ENCODE measurements at regions not wholly inside any gene's neighbourhood (a gene's known extent, or its start where the extent isn't known, plus 50 kb on each side); places are given as distances from the start of the nearest gene placed in this dataset.

GRCh38 chr15:70198441-70199123 is 100.9 kb upstream of the TLE3 start:
- Histone ChIP-seq H3K4ac (ENCODE audit: low read depth, low read length) (no peak overlapping the region), H3K4me2 (ENCODE audit: low read depth, low read length) (no peak overlapping the region), H3K9ac (ENCODE audit: low read depth, low read length) (no peak overlapping the region), H3K27ac (ENCODE audit: insufficient read depth, low read length) (no peak overlapping the region), H2BK20ac (ENCODE audit: low read depth, low read length) (no peak overlapping the region), H3K4me1 (ENCODE audit: control insufficient read depth, insufficient read depth, low read length) (peaks cover 14% of the 10 kb centered on the region), H3K9me3 (ENCODE audit: control insufficient read depth, insufficient read depth, low read length) (no peaks in the 10 kb centered on the region), H3K56ac (ENCODE audit: extremely low read depth, insufficient read depth, low read length) (no peak overlapping the region), H2AK5ac (ENCODE audit: low read depth, low read length) (no peak overlapping the region), H3K9me1 (ENCODE audit: insufficient read depth, low read length) (0 out of 2 replicates have a peak, but pooled peaks cover 5% of the 10 kb centered on the region), H2AK9ac (replicated peaks; ENCODE audit: low read depth, low read length, poor library complexity) (no peak overlapping the region), H2BK15ac (ENCODE audit: low read depth, low read length) (no peak overlapping the region), H3K18ac (ENCODE audit: low read depth, low read length) (no peak overlapping the region), H2BK5ac (ENCODE audit: low read depth, low read length, poor library complexity, severe bottlenecking) (no peak overlapping the region), H4K20me1 (ENCODE audit: insufficient read depth, low read length) (no peaks in the 10 kb centered on the region), H3K27me3 (ENCODE audit: control insufficient read depth, insufficient read depth, low read length) (peaks cover 30% of the 10 kb centered on the region), H4K5ac (ENCODE audit: low read depth, low read length) (no peak overlapping the region), H3K36me3 (ENCODE audit: control insufficient read depth, insufficient read depth, low read length) (no peaks in the 10 kb centered on the region), H4K91ac (ENCODE audit: insufficient read depth, low read depth, low read length) (no peak overlapping the region), H3K14ac (replicated peaks; ENCODE audit: low read depth, low read length) (no peak overlapping the region), H2BK120ac (ENCODE audit: low read depth, low read length) (no peak overlapping the region), H2AFZ (replicated peaks; ENCODE audit: low read length, poor library complexity) (no peak overlapping the region), H3K23ac (ENCODE audit: low read depth, low read length) (no peak overlapping the region), H3K4me3 (ENCODE audit: insufficient read depth, low read depth, low read length) (no peak overlapping the region), H3K79me1 (ENCODE audit: low read depth in 1 of 2, low read length in 2 of 2) (no peaks in the 10 kb centered on the region), H4K8ac (ENCODE audit: low read depth in 2 of 2, low read length in 2 of 2) (no peak overlapping the region)
- dilution Hi-C loops (cut with HindIII; ENCODE audit: low sequenced_read_pairs, unreplicated experiment), result no loop called here
- TF ChIP-seq RAD21 (IDR thresholded peaks at IDR 0.05; ENCODE audit: low read length) (no peak), MAZ (IDR thresholded peaks at IDR 0.05; ENCODE audit: borderline replicate concordance, low read depth, low read length) (no peak), CEBPB (IDR thresholded peaks at IDR 0.05; ENCODE audit: low read depth, low read length) (no peak), POLR2A (IDR thresholded peaks at IDR 0.05; ENCODE audit: low read depth, low read length) (no peak), FOS (IDR thresholded peaks at IDR 0.05; ENCODE audit: low read depth, low read length) (no peak), MAFK (IDR thresholded peaks at IDR 0.05; ENCODE audit: low read depth, low read length) (no peak)
- CTCF ChIA-PET, result no interaction called here
- DNase-seq (no peak), ATAC-seq (ENCODE audit: low read depth) (no peak)
- WGBS, 2 experiments (ENCODE audit: extremely low coverage in 2 of 2, insufficient read length in 1 of 2), result 100% methylated on average over 1 of the region's 6 CpGs; no CpG with 5 or more reads in 1 of the 2 experiments
- BruUV-seq (replicated peaks), result no TSS peak
- intact Hi-C loops (cut with micrococcal nuclease), result no loop called here
- in situ Hi-C loops (cut with MboI; ENCODE audit: low sequenced_read_pairs), result no loop called here
- POLR2A ChIA-PET (ENCODE audit: unreplicated experiment), result no interaction called here
